DOHH2 (cell line): ENCODE measurements at regions not wholly inside any gene's neighbourhood (a gene's known extent, or its start where the extent isn't known, plus 50 kb on each side); places are given as distances from the start of the nearest gene placed in this dataset.

Experiments used
- H3F3A ChIP-seq: fragments of 200-600 bp; sonication (generic), shearing (Covaris generic); 2 replicates; pipeline ENCODE4 v1.6.0; 2016; ENCODE audit warnings: antibody characterized with exemption, mild to moderate bottlenecking; ENCODE audit not compliant: control insufficient read depth, insufficient read depth
- H3K27ac ChIP-seq: fragments of 200-600 bp; sonication (generic); 2 replicates; pipeline ENCODE4 v1.5.1; 2014; ENCODE audit warnings: low read depth, mild to moderate bottlenecking, low read length, moderate library complexity
- H3K27me3 ChIP-seq: fragments of 200-600 bp; sonication (generic); 2 replicates; pipeline ENCODE4 v1.6.1; 2014; ENCODE audit warnings: mild to moderate bottlenecking, low read length, mixed read lengths; ENCODE audit not compliant: control insufficient read depth
- H3K36me3 ChIP-seq: fragments of 200-600 bp; sonication (generic); 2 replicates; pipeline ENCODE4 v1.6.1; 2014; ENCODE audit warnings: mild to moderate bottlenecking, low read length, moderate library complexity, mixed read lengths; ENCODE audit not compliant: control insufficient read depth
- H3K4me1 ChIP-seq: fragments of 200-600 bp; sonication (generic); 2 replicates; pipeline ENCODE4 v1.6.1; 2014; ENCODE audit warnings: mild to moderate bottlenecking, low read length, mixed read lengths; ENCODE audit not compliant: control insufficient read depth
- H3K4me2 ChIP-seq: fragments of 200-600 bp; sonication (generic); 2 replicates; pipeline ENCODE4 v1.6.0; 2014; ENCODE audit warnings: mild to moderate bottlenecking, low read length, moderate library complexity
- H3K4me3 ChIP-seq: fragments of 200-600 bp; sonication (generic); 2 replicates; pipeline ENCODE4 v1.5.1; 2014; ENCODE audit warnings: mild to moderate bottlenecking, low read length, mixed read lengths
- H3K79me2 ChIP-seq: fragments of 200-600 bp; sonication (generic); 2 replicates; pipeline ENCODE4 v1.6.1; 2014; ENCODE audit warnings: mild to moderate bottlenecking, low read length, mixed read lengths; ENCODE audit not compliant: control insufficient read depth
- H3K9me2 ChIP-seq: fragments of 200-600 bp; sonication (generic); replicated peaks from 2 replicates; pipeline ENCODE4 v1.6.1; 2014; ENCODE audit warnings: mild to moderate bottlenecking, low read length, mixed read lengths; ENCODE audit not compliant: control insufficient read depth
- H3K9me3 ChIP-seq: fragments of 200-600 bp; sonication (generic); 2 replicates; pipeline ENCODE4 v1.6.1; 2014; ENCODE audit warnings: antibody characterized with exemption, low read length, mixed read lengths; ENCODE audit not compliant: control insufficient read depth, insufficient read depth
- H4K20me1 ChIP-seq: fragments of 200-600 bp; sonication (generic); 2 replicates; pipeline ENCODE4 v1.6.0; 2014; ENCODE audit warnings: low read depth, mild to moderate bottlenecking, antibody characterized with exemption, low read length, moderate library complexity; ENCODE audit not compliant: control insufficient read depth, insufficient read depth
- EZH2phosphoT487 ChIP-seq: fragments of 200-600 bp; sonication (generic); IDR thresholded peaks from 2 replicates; pipeline ENCODE4 v1.6.1; 2017; ENCODE audit warnings: borderline replicate concordance, mild to moderate bottlenecking, antibody characterized with exemption, low read length, moderate library complexity, mixed read lengths
- TF ChIP-seq, protein P1 (sequence below): fragments of 200-600 bp; sonication (generic); IDR thresholded peaks from one replicate; pipeline ENCODE4 v1.5.1; 2014; ENCODE audit warnings: antibody characterized with exemption, mild to moderate bottlenecking, low read depth, low read length; ENCODE audit not compliant: poor library complexity, severe bottlenecking

DNA sequence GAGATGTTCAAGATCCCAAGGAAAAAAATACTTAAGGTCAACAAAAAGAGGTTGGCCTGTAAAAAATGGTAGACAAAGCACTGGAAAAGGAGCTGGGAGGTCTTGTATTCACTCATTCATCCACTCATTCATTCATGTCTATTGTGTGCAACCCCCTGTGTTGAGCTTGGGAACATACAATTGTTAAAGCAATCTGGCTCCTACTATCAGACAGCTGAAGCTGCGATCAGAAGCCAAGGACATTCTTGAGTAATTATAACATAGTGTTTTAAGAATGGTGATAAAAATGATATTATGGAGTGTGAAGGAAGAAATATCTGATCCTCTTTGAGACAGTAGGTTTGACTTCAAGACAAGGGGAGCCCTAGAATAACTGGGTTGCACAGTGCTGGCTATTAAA is 693.4 kb downstream of the TOX3 start:
- Histone ChIP-seq H3K4me2 (no peak overlapping the region), H3K27ac (no peak overlapping the region), H3K79me2 (no peaks in the 10 kb centered on the region), H3K27me3 (no peaks in the 10 kb centered on the region), H3K9me3 (no peaks in the 10 kb centered on the region), H3K9me2 (no peaks in the 10 kb centered on the region), H3K36me3 (no peaks in the 10 kb centered on the region), H3K4me3 (no peak overlapping the region), H3F3A (no peaks in the 10 kb centered on the region), H3K4me1 (no peaks in the 10 kb centered on the region), H4K20me1 (no peaks in the 10 kb centered on the region)
- no peak for TF ChIP-seq EZH2phosphoT487
- TF ChIP-seq, protein P1, sequence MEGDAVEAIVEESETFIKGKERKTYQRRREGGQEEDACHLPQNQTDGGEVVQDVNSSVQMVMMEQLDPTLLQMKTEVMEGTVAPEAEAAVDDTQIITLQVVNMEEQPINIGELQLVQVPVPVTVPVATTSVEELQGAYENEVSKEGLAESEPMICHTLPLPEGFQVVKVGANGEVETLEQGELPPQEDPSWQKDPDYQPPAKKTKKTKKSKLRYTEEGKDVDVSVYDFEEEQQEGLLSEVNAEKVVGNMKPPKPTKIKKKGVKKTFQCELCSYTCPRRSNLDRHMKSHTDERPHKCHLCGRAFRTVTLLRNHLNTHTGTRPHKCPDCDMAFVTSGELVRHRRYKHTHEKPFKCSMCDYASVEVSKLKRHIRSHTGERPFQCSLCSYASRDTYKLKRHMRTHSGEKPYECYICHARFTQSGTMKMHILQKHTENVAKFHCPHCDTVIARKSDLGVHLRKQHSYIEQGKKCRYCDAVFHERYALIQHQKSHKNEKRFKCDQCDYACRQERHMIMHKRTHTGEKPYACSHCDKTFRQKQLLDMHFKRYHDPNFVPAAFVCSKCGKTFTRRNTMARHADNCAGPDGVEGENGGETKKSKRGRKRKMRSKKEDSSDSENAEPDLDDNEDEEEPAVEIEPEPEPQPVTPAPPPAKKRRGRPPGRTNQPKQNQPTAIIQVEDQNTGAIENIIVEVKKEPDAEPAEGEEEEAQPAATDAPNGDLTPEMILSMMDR: no peak

DNA sequence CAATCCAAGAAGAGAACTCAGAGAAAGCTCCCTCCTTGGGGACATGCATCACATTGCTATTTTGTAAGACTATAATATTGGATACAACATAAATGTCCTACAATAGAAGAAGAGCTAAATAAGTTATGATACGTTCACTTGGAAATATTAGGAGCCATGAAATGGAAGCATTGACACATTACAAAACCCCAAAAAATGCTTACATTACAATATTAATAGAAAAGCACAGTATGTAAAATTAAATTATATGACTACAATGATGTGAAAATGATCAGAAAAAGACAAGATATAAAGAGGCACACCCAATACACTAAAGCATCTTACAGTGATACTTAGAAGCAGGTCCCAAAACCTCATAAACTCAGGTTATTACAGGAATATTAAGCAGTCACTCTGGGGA is 694.1 kb downstream of the TOX3 start:
- H3F3A ChIP-seq: no peaks in the 10 kb centered on the region
- no peaks in the 10 kb centered on the region for H3K79me2 ChIP-seq
- no peaks in the 10 kb centered on the region for H3K4me1 ChIP-seq
- no peaks in the 10 kb centered on the region for H4K20me1 ChIP-seq
- H3K9me2 ChIP-seq: no peaks in the 10 kb centered on the region
- no peaks in the 10 kb centered on the region for H3K27me3 ChIP-seq
- no peak overlapping the region for H3K27ac ChIP-seq
- no peaks in the 10 kb centered on the region for H3K9me3 ChIP-seq
- no peak overlapping the region for H3K4me2 ChIP-seq
- H3K4me3 ChIP-seq: no peak overlapping the region
- TF ChIP-seq EZH2phosphoT487: no peak
- TF ChIP-seq, protein P1: no peak
- no peaks in the 10 kb centered on the region for H3K36me3 ChIP-seq

DNA sequence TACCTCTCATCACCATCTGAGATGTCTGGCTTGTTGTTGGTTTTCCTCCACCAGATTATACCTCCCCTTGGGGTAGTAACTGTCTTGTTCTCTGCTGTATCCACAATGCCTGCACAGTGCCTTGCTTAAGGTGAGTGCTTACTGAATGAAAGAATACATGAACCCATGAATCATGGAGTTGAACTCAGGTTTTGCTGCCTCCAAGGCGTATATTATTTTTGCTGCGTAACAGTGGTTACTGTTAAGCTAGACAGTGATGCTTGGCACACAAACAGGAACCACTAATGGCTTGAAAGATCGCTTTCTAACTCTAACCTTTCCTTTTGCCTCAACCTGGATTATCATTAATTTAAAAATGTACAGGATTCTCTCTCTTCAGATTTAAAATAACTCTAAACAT is 695.8 kb downstream of the TOX3 start:
- Histone ChIP-seq H3F3A (no peaks in the 10 kb centered on the region), H3K4me2 (no peak overlapping the region), H4K20me1 (no peaks in the 10 kb centered on the region), H3K36me3 (no peaks in the 10 kb centered on the region), H3K9me3 (no peaks in the 10 kb centered on the region), H3K4me1 (no peaks in the 10 kb centered on the region), H3K27me3 (no peaks in the 10 kb centered on the region), H3K27ac (no peak overlapping the region), H3K9me2 (no peaks in the 10 kb centered on the region), H3K4me3 (no peak overlapping the region), H3K79me2 (no peaks in the 10 kb centered on the region)
- TF ChIP-seq, protein P1: no peak
- no peak for TF ChIP-seq EZH2phosphoT487

DNA sequence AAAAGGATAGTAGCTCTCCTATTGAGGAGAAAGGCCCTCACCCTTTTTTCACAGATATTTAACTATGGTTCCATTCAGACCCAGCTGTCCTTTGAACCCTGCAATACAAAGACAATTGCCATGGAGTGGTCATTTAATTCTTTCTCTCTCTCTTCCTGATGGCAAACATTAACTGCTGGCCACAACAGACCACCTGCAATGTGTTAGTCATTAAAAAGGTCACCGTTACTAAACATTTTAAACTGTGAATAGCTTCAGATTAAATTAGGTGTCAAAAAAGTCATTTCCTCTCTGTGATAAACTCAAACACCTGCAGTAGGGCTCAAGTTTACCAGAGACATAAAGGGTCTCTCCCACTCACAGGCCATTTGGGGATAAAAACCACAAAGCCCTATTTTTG is 697.2 kb downstream of the TOX3 start:
- Histone ChIP-seq H3K27me3 (no peaks in the 10 kb centered on the region), H3K79me2 (no peaks in the 10 kb centered on the region), H3K36me3 (no peaks in the 10 kb centered on the region), H3K4me3 (no peak overlapping the region), H3K4me2 (no peak overlapping the region), H3K9me2 (no peaks in the 10 kb centered on the region), H3K9me3 (no peaks in the 10 kb centered on the region), H3K27ac (no peak overlapping the region), H3K4me1 (no peaks in the 10 kb centered on the region), H4K20me1 (no peaks in the 10 kb centered on the region), H3F3A (no peaks in the 10 kb centered on the region)
- TF ChIP-seq, protein P1: no peak
- TF ChIP-seq EZH2phosphoT487: no peak
